Heart right ventricle (tissue), 16 donors: ENCODE measurements at regions not wholly inside any gene's neighbourhood (a gene's known extent, or its start where the extent isn't known, plus 50 kb on each side); places are given as distances from the start of the nearest gene placed in this dataset.
A peak's percentile ranks its signal among the peaks of the same experiment; 100 is the strongest.

Experiments
- ATAC-seq, 8 donors: fragments of 200-7000 bp; cut with Tn5 transposase; one replicate each; pipeline ENCODE4 v1.9.1; 2020; ENCODE audit warnings: mild to moderate bottlenecking in 8 of 8, moderate library complexity in 8 of 8, moderate number of reproducible peaks in 1 of 8
- DNase-seq, 2 donors: peaks; one replicate each; pipeline ENCODE4 v3.0.0-alpha.2; 2020
- H3K27ac ChIP-seq, 10 donors: fragments of 200-600 bp; sonication (generic) in 2 of 10; one replicate each; pipeline versions ENCODE4 v1.5.0 to v1.8.0; 2020 to 2022; ENCODE audit warnings: mild to moderate bottlenecking in 3 of 10
- H3K27me3 ChIP-seq, 7 donors: fragments of 200-600 bp; one replicate each; pipeline ENCODE4 v1.8.0; 2021 to 2022; ENCODE audit warnings: mild to moderate bottlenecking in 2 of 7
- H3K36me3 ChIP-seq, 9 donors: fragments of 200-600 bp; sonication (generic) in 1 of 9; one replicate each; pipeline versions ENCODE4 v1.5.0 to v1.8.0; 2020 to 2022; ENCODE audit warnings: mild to moderate bottlenecking in 2 of 9
- H3K4me1 ChIP-seq, 9 donors: fragments of 200-600 bp; sonication (generic) in 1 of 9; one replicate each; pipeline versions ENCODE4 v1.5.0 to v1.8.0; 2020 to 2022; ENCODE audit warnings: mild to moderate bottlenecking in 4 of 9
- H3K4me3 ChIP-seq, 10 donors: fragments of 200-600 bp; sonication (generic) in 2 of 10; one replicate each; pipeline versions ENCODE4 v1.5.0 to v1.8.0; 2020 to 2022; ENCODE audit warnings: mild to moderate bottlenecking in 7 of 10, moderate library complexity in 2 of 10
- H3K9me3 ChIP-seq, 11 donors: fragments of 200-600 bp in 10 of 11; sonication (generic) in 2 of 11; one replicate each; pipeline versions ENCODE4 v1.5.0 to v1.8.0; 2013 to 2022; ENCODE audit warnings: mild to moderate bottlenecking in 2 of 11, control low read depth in 1 of 11, moderate library complexity in 1 of 11
- CTCF ChIP-seq, 9 donors: fragments of 200-600 bp; sonication (generic) in 2 of 9; IDR thresholded peaks; one replicate each; pipeline versions ENCODE4 v1.5.0 to v1.8.0; 2021 to 2022; ENCODE audit warnings: antibody characterized with exemption in 9 of 9, mild to moderate bottlenecking in 5 of 9, moderate library complexity in 1 of 9
- WGBS, 2 donors: extraction: QIAGEN DNeasy Blood & Tissue Kit; methylation state at CpG; one replicate each; pipeline ENCODE4 v1.1.7; 2013; ENCODE audit warnings: inconsistent platforms in 1 of 2; 5-methylcytosine and 5-hydroxymethylcytosine counted together
- intact Hi-C, 10 donors: fragments of 100-400 bp; cut with DNase I; formaldehyde crosslinking; loops; one replicate each; pipeline versions ENCODE4 v1.11.1 to v1.14.2; 2022
- donor health status: Arrhythmogenic right ventricular cardiomyopathy.
- donor health status: ischemic (EF 13 %, LVEDD 7.1; RV severe dilation, severe dysfunction).
- donor health status: healthy with polysubstance abuse.
- donor health status: DM: no; HTN: yes; CAD: no.
- donor health status: DM: no; HTN: no; CAD: no.
- donor health status: ischemic (EF 25% LVEDD 6.9; RV normal size, moderate dysfunction).
- donor health status: ischemic (EF 25% LVEDD 5.7; RV mildly dilated, moderate dysfunction).
- donor health status: healthy.
- donor health status: DM: yes; HTN: yes; CAD: no.
- donor health status: Ischemic cardiomyopathy.
- donor health status: ischemic (EF 35%, LVEDD 5.7; RV mildly dilated, moderate dysfunction).
- donor health status: nonischemic (EF 11% LVEDD 7.7; RV severe dilation, severe dysfunction).
- donor health status: DM: yes; HTN: yes; CAD: no.
- donor health status: PGD.
- donor health status: ischemic (EF 29% LVEDD 5.4; RV normal size, mild dysfunction).
- donor health status: nonischemic (EF 23%, LVEDD 6.1; RV moderate dilation, normal function).

GRCh38 chr14:45633220-45633984, 380.4 kb upstream of the MIS18BP1 start:
- TF ChIP-seq CTCF (IDR thresholded peaks at IDR 0.05), result no peak
- no peak for ATAC-seq
- no peak overlapping the region for H3K4me3 ChIP-seq
- no peak overlapping the region for H3K27ac ChIP-seq
- intact Hi-C loops, result no loop called here
- no peaks in the 10 kb centered on the region for H3K27me3 ChIP-seq
- no peaks in the 10 kb centered on the region for H3K4me1 ChIP-seq
- H3K36me3 ChIP-seq, result no peaks in the 10 kb centered on the region
- DNase-seq, result no peak
- WGBS, 2 donors, result 76 to 84% methylated on average over 7 of the region's 7 CpGs
- peaks cover 0 to 26% (median 0%) of the 10 kb centered on the region in 11 donors for H3K9me3 ChIP-seq

- Histone ChIP-seq H3K9me3 (no peaks in the 10 kb centered on the region), H3K27me3 (no peaks in the 10 kb centered on the region), H3K4me1 (no peaks in the 10 kb centered on the region), H3K27ac (no peak overlapping the region), H3K4me3 (no peak overlapping the region), H3K36me3 (no peaks in the 10 kb centered on the region)
- ATAC-seq, result no peak
- intact Hi-C loops, result no loop called here
- DNase-seq, result no peak
- 74 to 85% methylated on average over 2 of the region's 2 CpGs for WGBS, 2 donors
- TF ChIP-seq CTCF (IDR thresholded peaks at IDR 0.05), result no peak
Observed at GRCh38 chr14:45621731-45622130, 368.7 kb upstream of the MIS18BP1 start.

DNA sequence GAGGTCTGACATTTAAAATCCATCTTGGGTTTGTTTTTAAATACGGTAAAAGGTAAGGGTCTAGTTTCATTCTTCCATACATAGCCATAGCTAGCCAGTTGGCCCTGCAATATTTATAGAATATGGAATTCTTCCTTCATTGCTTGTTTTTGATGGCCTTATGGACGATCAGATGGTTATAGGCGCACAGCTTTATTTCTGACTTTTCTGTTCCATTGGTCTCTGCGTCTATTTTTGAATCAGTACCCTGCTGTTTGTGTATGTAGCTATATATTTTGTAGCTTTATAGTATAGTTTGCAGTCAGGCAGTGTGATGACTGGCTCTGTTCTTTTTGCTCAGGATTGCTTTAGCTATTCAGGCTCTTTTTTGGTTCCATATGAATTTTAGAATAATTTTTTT, 366.8 kb upstream of the MIS18BP1 start:
- ATAC-seq, result no peak
- no peak for TF ChIP-seq CTCF (IDR thresholded peaks at IDR 0.05)
- Histone ChIP-seq H3K27ac (no peak overlapping the region), H3K36me3 (no peaks in the 10 kb centered on the region), H3K4me1 (no peaks in the 10 kb centered on the region), H3K9me3 (no peaks in the 10 kb centered on the region), H3K27me3 (no peaks in the 10 kb centered on the region), H3K4me3 (no peak overlapping the region)
- no peak for DNase-seq
- WGBS, 2 donors, result 84 to 87% methylated on average over 4 of the region's 4 CpGs
- intact Hi-C loops, result no loop called here

GRCh38 chr14:45610318-45610717, 357.3 kb upstream of the MIS18BP1 start:
- H3K4me3 ChIP-seq, result no peak overlapping the region
- H3K27ac ChIP-seq, result no peak overlapping the region
- H3K9me3 ChIP-seq, result peaks cover 0 to 7% (median 0%) of the 10 kb centered on the region in 11 donors
- H3K27me3 ChIP-seq, result no peaks in the 10 kb centered on the region
- no peak for DNase-seq
- intact Hi-C loops, result no loop called here
- ATAC-seq, result no peak
- H3K4me1 ChIP-seq, result no peaks in the 10 kb centered on the region
- no peaks in the 10 kb centered on the region for H3K36me3 ChIP-seq
- TF ChIP-seq CTCF (IDR thresholded peaks at IDR 0.05), result peak in 2 of 9 donors; percentile 19 to 20
- 23 to 39% methylated on average over 1 of the region's 1 CpG for WGBS, 2 donors
